ENCODE measurements at regions not wholly inside any gene's neighbourhood (a gene's known extent, or its start where the extent isn't known, plus 50 kb on each side); places are given as distances from the start of the nearest gene placed in this dataset.
A peak's percentile ranks its signal among the peaks of the same experiment; 100 is the strongest.

DNA sequence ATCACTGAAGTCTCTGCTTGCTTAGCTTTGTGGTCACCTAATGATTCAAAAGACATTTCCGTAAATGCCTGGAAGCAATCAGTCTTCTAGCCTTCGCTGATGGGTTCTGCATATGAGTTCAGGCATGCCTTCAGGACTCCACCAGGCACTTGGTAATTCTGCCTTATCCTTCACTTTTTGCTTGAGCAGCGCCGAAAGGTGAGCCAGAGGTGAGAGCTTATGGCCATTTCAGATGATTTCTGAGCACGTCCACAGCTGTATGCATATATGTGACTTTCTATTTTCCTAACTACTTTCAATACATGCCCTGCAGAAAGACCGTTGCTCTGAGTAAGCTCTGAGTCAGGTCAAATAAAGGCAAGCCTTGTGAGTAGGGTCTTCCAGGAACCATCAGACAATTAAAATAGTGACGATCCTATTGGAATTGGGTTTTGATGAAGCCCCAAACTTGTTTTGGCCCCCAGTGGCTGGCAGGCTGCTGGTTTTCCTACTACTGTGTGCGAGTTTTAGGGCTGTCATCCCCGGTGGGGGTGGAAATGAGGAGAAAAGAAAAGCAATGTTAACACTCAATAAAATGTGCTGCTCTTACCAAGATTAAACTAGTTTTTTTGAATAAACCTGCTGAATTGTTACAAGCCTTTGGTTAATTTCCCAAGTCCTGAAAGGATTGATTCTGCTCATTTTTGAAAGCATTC lies 154.4 kb upstream of the AKR1E2 start:
- H3K27me3 Mint-ChIP-seq = peaks cover 17 to 48% (median 34%) of the 10 kb centered on the region in 5 donors
- no peak overlapping the region for H3K27ac Mint-ChIP-seq
- POLR2A ChIA-PET = no interaction called here
- Histone ChIP-seq H3K27ac (ENCODE audit: low read depth, low read length) (no peak overlapping the region), H3K4me3 (ENCODE audit: low read length) (no peak overlapping the region), H3K4me1 (ENCODE audit: control insufficient read depth in 2 of 2, insufficient read depth in 2 of 2, low read length in 2 of 2) (no peaks in the 10 kb centered on the region), H3K27me3 (ENCODE audit: control insufficient read depth in 2 of 2, insufficient read depth in 2 of 2, low read length in 2 of 2) (peaks cover 0 to 8% of the 10 kb centered on the region in 2 donors), H3K36me3 (ENCODE audit: control insufficient read depth in 2 of 3, insufficient read depth in 3 of 3, low read length in 3 of 3) (no peaks in the 10 kb centered on the region), H3K9me3 (ENCODE audit: control insufficient read depth in 2 of 3, low read length in 3 of 3) (no peaks in the 10 kb centered on the region)
- DNase-seq (no peak), ATAC-seq (no peak)
- peaks cover 0 to 23% (median 6%) of the 10 kb centered on the region in 11 donors for H3K9me3 Mint-ChIP-seq
- CTCF ChIA-PET = no interaction called here
- no peaks in the 10 kb centered on the region for H3K4me1 Mint-ChIP-seq
- H3K4me3 Mint-ChIP-seq = no peak overlapping the region
- intact Hi-C loops (cut with micrococcal nuclease) = no loop called here
- no peaks in the 10 kb centered on the region for H3K36me3 Mint-ChIP-seq

DNA sequence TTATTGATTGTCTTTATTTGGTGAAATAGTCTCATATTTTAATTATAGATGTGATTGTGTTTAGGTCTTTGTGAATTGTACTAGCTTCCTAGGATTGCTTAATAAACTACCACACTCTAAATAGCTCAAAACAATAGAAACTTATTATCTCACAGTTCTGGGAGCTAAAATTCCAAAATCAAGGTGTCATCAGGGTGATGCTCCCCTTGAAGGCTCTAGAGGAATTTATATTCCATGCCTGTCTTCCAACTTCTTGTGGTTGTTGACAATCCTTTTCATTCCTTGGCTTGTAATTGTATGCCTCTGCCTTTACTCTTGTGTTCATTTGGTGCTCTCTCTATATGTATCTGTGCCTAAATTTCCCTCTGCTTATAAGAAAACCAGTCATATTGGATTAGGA lies 155.3 kb upstream of the AKR1E2 start:
- H3K27ac Mint-ChIP-seq = no peak overlapping the region
- H3K4me3 Mint-ChIP-seq = no peak overlapping the region
- Histone ChIP-seq H3K4me3 (ENCODE audit: low read length) (no peak overlapping the region), H3K27me3 (ENCODE audit: control insufficient read depth in 2 of 2, insufficient read depth in 2 of 2, low read length in 2 of 2) (peaks cover 0 to 8% of the 10 kb centered on the region in 2 donors), H3K4me1 (ENCODE audit: control insufficient read depth in 2 of 2, insufficient read depth in 2 of 2, low read length in 2 of 2) (no peaks in the 10 kb centered on the region), H3K36me3 (ENCODE audit: control insufficient read depth in 2 of 3, insufficient read depth in 3 of 3, low read length in 3 of 3) (no peaks in the 10 kb centered on the region), H3K9me3 (ENCODE audit: control insufficient read depth in 2 of 3, low read length in 3 of 3) (no peaks in the 10 kb centered on the region), H3K27ac (ENCODE audit: low read depth, low read length) (no peak overlapping the region)
- H3K36me3 Mint-ChIP-seq = no peaks in the 10 kb centered on the region
- intact Hi-C loops (cut with micrococcal nuclease) = no loop called here
- ATAC-seq = no peak
- H3K27me3 Mint-ChIP-seq = peaks cover 17 to 46% (median 27%) of the 10 kb centered on the region in 5 donors
- POLR2A ChIA-PET = no interaction called here
- no peak for DNase-seq
- CTCF ChIA-PET = interaction anchor here (1.3 kb wide), 1 partner anchor 14 kb away, joined by 6 read pairs; no protein-coding TSS in a partner anchor
- H3K4me1 Mint-ChIP-seq = no peaks in the 10 kb centered on the region
- H3K9me3 Mint-ChIP-seq = peaks cover 0 to 23% (median 6%) of the 10 kb centered on the region in 11 donors

DNA sequence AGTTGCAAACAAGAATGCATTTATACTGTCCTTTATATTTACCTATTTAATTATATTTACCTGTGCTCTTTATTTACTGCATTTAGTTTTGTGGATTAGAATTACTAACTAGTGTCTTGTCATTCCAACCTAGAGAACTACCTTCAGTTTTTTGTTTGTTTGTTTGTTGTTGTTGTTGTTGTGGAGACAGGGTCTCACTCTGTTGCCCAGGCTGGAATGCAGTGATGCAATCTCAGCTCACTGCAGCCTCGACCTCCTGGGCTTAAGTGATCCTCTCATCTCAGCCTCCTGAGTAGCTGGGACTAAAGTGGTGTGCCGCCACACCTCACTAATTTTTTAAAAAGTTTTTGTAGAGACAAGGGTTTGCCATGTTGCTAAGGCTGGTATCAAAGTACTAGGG lies 156.4 kb upstream of the AKR1E2 start:
- peaks cover 0 to 8% of the 10 kb centered on the region in 2 donors for H3K27me3 ChIP-seq (ENCODE audit: control insufficient read depth in 2 of 2, insufficient read depth in 2 of 2, low read length in 2 of 2)
- DNase-seq = no peak
- no peak overlapping the region for H3K4me3 ChIP-seq (ENCODE audit: low read length)
- H3K4me1 Mint-ChIP-seq = no peaks in the 10 kb centered on the region
- ATAC-seq = no peak
- no peaks in the 10 kb centered on the region for H3K9me3 ChIP-seq (ENCODE audit: control insufficient read depth in 2 of 3, low read length in 3 of 3)
- no peak overlapping the region for H3K27ac Mint-ChIP-seq
- peaks cover 13 to 38% (median 20%) of the 10 kb centered on the region in 5 donors for H3K27me3 Mint-ChIP-seq
- ChIA-PET CTCF (interaction anchor here (1.3 kb wide), 1 partner anchor 13 kb away, joined by 6 read pairs; no protein-coding TSS in a partner anchor), POLR2A (no interaction called here)
- intact Hi-C loops (cut with micrococcal nuclease) = loop anchor here in 1 of 2 donors (5.0 kb wide), 1 partner anchor 1042 kb away; no protein-coding TSS in a partner anchor
- no peaks in the 10 kb centered on the region for H3K36me3 ChIP-seq (ENCODE audit: control insufficient read depth in 2 of 3, insufficient read depth in 3 of 3, low read length in 3 of 3)
- H3K4me3 Mint-ChIP-seq = no peak overlapping the region
- no peak overlapping the region for H3K27ac ChIP-seq (ENCODE audit: low read depth, low read length)
- no peaks in the 10 kb centered on the region for H3K4me1 ChIP-seq (ENCODE audit: control insufficient read depth in 2 of 2, insufficient read depth in 2 of 2, low read length in 2 of 2)
- no peaks in the 10 kb centered on the region for H3K36me3 Mint-ChIP-seq
- H3K9me3 Mint-ChIP-seq = peaks cover 0 to 23% (median 6%) of the 10 kb centered on the region in 11 donors

DNA sequence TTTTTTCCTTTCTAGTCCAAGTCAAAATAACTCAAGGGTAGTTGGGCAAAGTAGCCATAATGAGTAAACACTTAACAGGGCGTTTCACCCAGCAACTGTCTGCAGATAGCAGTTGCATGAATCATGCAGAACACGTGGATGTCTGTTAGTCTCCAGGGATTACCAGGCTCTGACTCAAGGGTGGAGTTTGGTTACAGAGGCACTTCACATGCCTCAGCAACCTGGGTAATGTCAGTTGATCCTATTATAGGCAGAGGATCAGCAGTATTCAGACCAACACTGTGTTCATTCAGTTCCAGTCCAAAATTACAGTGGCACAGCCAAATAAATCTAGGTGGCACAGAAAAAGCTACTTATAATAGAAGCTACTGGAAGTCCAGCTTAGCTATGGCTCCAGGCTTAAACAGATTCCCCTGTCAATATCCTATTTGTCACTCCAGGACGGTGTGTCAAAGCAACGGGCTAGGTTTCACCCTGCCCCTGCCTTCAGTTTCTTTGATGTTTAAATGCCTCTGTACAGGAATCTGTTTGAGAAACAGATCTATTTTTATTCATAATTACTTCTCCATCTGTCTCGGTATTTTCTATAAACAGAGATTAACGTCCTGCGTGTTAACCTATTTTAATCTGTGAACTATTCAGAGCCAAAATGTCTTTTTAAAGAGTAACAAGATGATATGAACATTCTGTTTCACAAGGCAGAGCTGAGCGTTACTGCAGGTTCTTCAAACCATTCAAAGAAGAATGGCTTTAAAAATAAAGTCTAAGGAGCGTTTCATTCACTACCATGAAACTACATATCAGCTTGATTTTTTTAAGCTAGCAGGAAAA lies 162.6 kb upstream of the AKR1E2 start:
- no peak for DNase-seq
- CTCF ChIA-PET = no interaction called here
- peaks cover 5 to 45% (median 13%) of the 10 kb centered on the region in 5 donors for H3K27me3 Mint-ChIP-seq

DNA sequence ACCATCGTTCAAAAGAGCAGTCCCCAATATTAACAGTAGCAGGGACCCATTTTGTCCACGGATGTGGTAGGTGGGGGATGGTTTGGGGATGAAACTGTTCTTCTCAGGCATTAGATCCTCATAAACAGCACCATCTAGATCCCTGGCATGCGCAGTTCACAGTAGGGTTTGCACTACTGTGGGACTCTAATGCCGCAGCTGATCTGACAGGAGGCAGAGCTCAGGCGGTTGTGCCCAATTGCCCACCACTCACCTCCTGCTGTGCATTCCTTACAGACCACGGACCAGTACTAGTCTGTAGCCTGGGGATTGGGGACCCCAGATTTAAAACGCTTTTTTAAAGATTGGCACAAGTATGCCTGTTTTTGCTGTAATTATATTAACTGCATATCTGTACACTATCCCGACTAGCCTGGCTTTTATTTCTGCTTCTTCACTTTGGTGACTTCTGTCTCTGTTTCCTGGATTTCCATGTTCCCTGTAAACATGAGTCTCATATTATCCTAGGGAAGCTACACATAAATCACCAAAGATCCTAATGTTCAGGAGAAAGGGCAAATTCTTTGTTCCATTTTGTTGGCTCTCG lies 163.3 kb upstream of the AKR1E2 start:
- Histone ChIP-seq H3K27ac (ENCODE audit: low read depth, low read length) (no peak overlapping the region), H3K9me3 (ENCODE audit: control insufficient read depth in 2 of 3, low read length in 3 of 3) (no peaks in the 10 kb centered on the region), H3K4me3 (ENCODE audit: low read length) (no peak overlapping the region), H3K36me3 (ENCODE audit: control insufficient read depth in 2 of 3, insufficient read depth in 3 of 3, low read length in 3 of 3) (no peaks in the 10 kb centered on the region), H3K4me1 (ENCODE audit: control insufficient read depth in 2 of 2, insufficient read depth in 2 of 2, low read length in 2 of 2) (no peaks in the 10 kb centered on the region), H3K27me3 (ENCODE audit: control insufficient read depth in 2 of 2, insufficient read depth in 2 of 2, low read length in 2 of 2) (no peaks in the 10 kb centered on the region)
- CTCF ChIA-PET = no interaction called here
- Mint-ChIP-seq H3K4me1 (no peaks in the 10 kb centered on the region), H3K36me3 (no peaks in the 10 kb centered on the region), H3K4me3 (no peak overlapping the region), H3K27ac (no peak overlapping the region), H3K27me3 (peaks cover 8 to 42% (median 13%) of the 10 kb centered on the region in 5 donors), H3K9me3 (no peaks in the 10 kb centered on the region)
- DNase-seq = no peak
- POLR2A ChIA-PET = no interaction called here
- intact Hi-C loops (cut with micrococcal nuclease) = no loop called here
- ATAC-seq = no peak

More for the DNA sequence above, 162.6 kb upstream of the AKR1E2 start:
- no peak overlapping the region for H3K4me3 Mint-ChIP-seq
- H3K27ac Mint-ChIP-seq = no peak overlapping the region
- peak; percentile 34 for ATAC-seq
- H3K36me3 Mint-ChIP-seq = no peaks in the 10 kb centered on the region
- POLR2A ChIA-PET = no interaction called here
- Histone ChIP-seq H3K4me1 (ENCODE audit: control insufficient read depth in 2 of 2, insufficient read depth in 2 of 2, low read length in 2 of 2) (no peaks in the 10 kb centered on the region), H3K36me3 (ENCODE audit: control insufficient read depth in 2 of 3, insufficient read depth in 3 of 3, low read length in 3 of 3) (no peaks in the 10 kb centered on the region), H3K9me3 (ENCODE audit: control insufficient read depth in 2 of 3, low read length in 3 of 3) (no peaks in the 10 kb centered on the region), H3K27me3 (ENCODE audit: control insufficient read depth in 2 of 2, insufficient read depth in 2 of 2, low read length in 2 of 2) (no peaks in the 10 kb centered on the region), H3K4me3 (ENCODE audit: low read length) (no peak overlapping the region), H3K27ac (ENCODE audit: low read depth, low read length) (no peak overlapping the region)
- intact Hi-C loops (cut with micrococcal nuclease) = no loop called here
- peaks cover 0 to 1% (median 0%) of the 10 kb centered on the region in 11 donors for H3K9me3 Mint-ChIP-seq
- H3K4me1 Mint-ChIP-seq = no peaks in the 10 kb centered on the region

DNA sequence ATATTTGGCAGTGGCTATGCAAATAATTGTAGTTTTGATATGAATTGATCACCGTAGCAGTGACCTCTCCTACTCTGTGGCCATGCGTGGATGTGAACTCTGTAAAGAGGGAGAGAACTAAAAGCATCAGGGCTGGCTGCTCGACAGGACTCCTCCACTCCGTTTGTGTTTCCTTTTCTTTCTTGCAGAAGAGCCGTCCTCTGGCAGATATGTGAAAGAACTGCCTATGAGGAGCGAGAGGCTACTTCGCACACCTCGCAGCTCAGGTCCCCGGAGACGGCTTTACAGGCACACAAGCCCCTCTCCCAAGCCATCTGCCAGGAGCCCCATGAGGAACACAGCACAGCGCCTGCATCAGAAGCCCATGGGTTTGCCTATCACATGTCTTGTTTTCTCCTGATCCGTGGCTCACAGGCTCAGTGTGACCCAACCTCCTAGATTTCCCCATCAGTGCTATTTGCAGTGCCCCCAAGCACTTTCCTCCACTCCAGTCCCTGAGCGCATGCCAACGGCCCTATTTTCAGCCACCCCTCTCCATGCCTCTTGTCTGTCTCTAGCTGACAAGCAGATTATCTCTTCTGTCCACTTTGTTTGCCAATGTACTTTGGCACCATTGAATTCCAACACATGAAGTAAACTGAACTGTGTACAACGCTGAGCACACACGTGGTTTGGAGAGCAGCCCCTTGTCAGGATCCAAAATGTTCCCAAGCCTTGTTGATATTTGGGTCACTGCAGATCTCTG lies 164.3 kb upstream of the AKR1E2 start:
- POLR2A ChIA-PET = no interaction called here
- DNase-seq (no peak), ATAC-seq (no peak)
- Histone ChIP-seq H3K36me3 (ENCODE audit: control insufficient read depth in 2 of 3, insufficient read depth in 3 of 3, low read length in 3 of 3) (no peaks in the 10 kb centered on the region), H3K27ac (ENCODE audit: low read depth, low read length) (no peak overlapping the region), H3K9me3 (ENCODE audit: control insufficient read depth in 2 of 3, low read length in 3 of 3) (no peaks in the 10 kb centered on the region), H3K4me3 (ENCODE audit: low read length) (no peak overlapping the region), H3K4me1 (ENCODE audit: control insufficient read depth in 2 of 2, insufficient read depth in 2 of 2, low read length in 2 of 2) (no peaks in the 10 kb centered on the region), H3K27me3 (ENCODE audit: control insufficient read depth in 2 of 2, insufficient read depth in 2 of 2, low read length in 2 of 2) (no peaks in the 10 kb centered on the region)
- intact Hi-C loops (cut with micrococcal nuclease) = no loop called here
- CTCF ChIA-PET = interaction anchor here (5.4 kb wide), 1 partner anchor 1421 kb away, joined by 33 read pairs; no protein-coding TSS in a partner anchor
- Mint-ChIP-seq H3K9me3 (no peaks in the 10 kb centered on the region), H3K36me3 (no peaks in the 10 kb centered on the region), H3K27ac (no peak overlapping the region), H3K27me3 (peaks cover 8 to 44% (median 13%) of the 10 kb centered on the region in 5 donors), H3K4me3 (no peak overlapping the region), H3K4me1 (no peaks in the 10 kb centered on the region)

Data from naive thymus-derived CD4-positive, alpha-beta T cell (primary cell).